PC-9 (cell line): ENCODE measurements at regions not wholly inside any gene's neighbourhood (a gene's known extent, or its start where the extent isn't known, plus 50 kb on each side); places are given as distances from the start of the nearest gene placed in this dataset.
A peak's percentile ranks its signal among the peaks of the same experiment; 100 is the strongest.

Experiments
- BruUV-seq: library from RNA; stranded (reverse); fragments of 400-500 nt; replicated peaks from 2 replicates; lab custom pipeline; 2021; lab: Mats Ljungman, UMichigan
- CTCF ChIA-PET: fragments of 300-600 bp; sonication (Branson Sonifier 250); formaldehyde crosslinking; loops from one replicate; lab custom pipeline; 2022; ENCODE audit warnings: antibody characterized with exemption; lab: Charles Lee
- POLR2A ChIA-PET: fragments of 300-600 bp; sonication (Branson Sonifier 250); formaldehyde crosslinking; loops from one replicate; lab custom pipeline; 2022; ENCODE audit warnings: antibody characterized with exemption; ENCODE audit not compliant: unreplicated experiment; lab: Charles Lee
- DNase-seq, 2 experiments: peaks; one replicate each; pipeline versions ENCODE4 v3.0.0 to v3.0.0-alpha.2; 2015 to 2022; ENCODE audit warnings: mixed read lengths in 1 of 2
- H2AFZ ChIP-seq: fragments of 200-600 bp; sonication (generic); 2 replicates; pipeline ENCODE4 v1.8.1; 2017; ENCODE audit warnings: antibody characterized with exemption
- H3F3A ChIP-seq: fragments of 200-600 bp; sonication (generic); 2 replicates; pipeline ENCODE4 v1.8.1; 2017; ENCODE audit warnings: antibody characterized with exemption, mild to moderate bottlenecking, low read depth; ENCODE audit not compliant: insufficient read depth
- H3K27ac ChIP-seq: fragments of 200-600 bp; sonication (generic); 2 replicates; pipeline ENCODE4 v1.6.1; 2016; ENCODE audit warnings: mixed run types
- H3K27me3 ChIP-seq: fragments of 200-600 bp; sonication (generic); 2 replicates; pipeline ENCODE4 v1.6.1; 2016; ENCODE audit warnings: low read depth, mixed run types; ENCODE audit not compliant: insufficient read depth
- H3K36me3 ChIP-seq: fragments of 200-600 bp; sonication (generic); 2 replicates; pipeline ENCODE4 v1.6.1; 2016; ENCODE audit warnings: low read depth, mixed run types
- H3K4me1 ChIP-seq: fragments of 200-600 bp; sonication (generic); replicated peaks from 2 replicates; pipeline ENCODE4 v1.6.1; 2016; ENCODE audit warnings: mixed run types; ENCODE audit not compliant: insufficient read depth
- H3K4me2 ChIP-seq: fragments of 200-600 bp; sonication (generic); 2 replicates; pipeline ENCODE4 v1.6.1; 2017; ENCODE audit warnings: mixed run types
- H3K4me3 ChIP-seq: fragments of 200-600 bp; sonication (generic); 2 replicates; pipeline ENCODE4 v1.6.1; 2016; ENCODE audit warnings: mixed run types
- H3K79me2 ChIP-seq: fragments of 200-600 bp; sonication (generic); 2 replicates; pipeline ENCODE4 v1.6.1; 2017; ENCODE audit warnings: low read depth, mixed run types
- H3K9me2 ChIP-seq: fragments of 200-600 bp; sonication (generic); 2 replicates; pipeline ENCODE4 v1.8.1; 2017; ENCODE audit warnings: mild to moderate bottlenecking; ENCODE audit not compliant: insufficient read depth
- H3K9me3 ChIP-seq: fragments of 200-600 bp; sonication (generic); 2 replicates; pipeline ENCODE4 v1.8.1; 2016; ENCODE audit warnings: low read depth; ENCODE audit not compliant: insufficient read depth
- H4K20me1 ChIP-seq: fragments of 200-600 bp; sonication (generic); 2 replicates; pipeline ENCODE4 v1.8.1; 2017; ENCODE audit not compliant: insufficient read depth
- CTCF ChIP-seq: fragments of 200-600 bp; sonication (generic); conservative IDR thresholded peaks from 2 replicates; pipeline ENCODE4 v1.6.1; 2017; ENCODE audit warnings: mixed run types, antibody characterized with exemption, mild to moderate bottlenecking, moderate library complexity
- EZH2 ChIP-seq: fragments of 200-600 bp; sonication (generic); IDR thresholded peaks from 2 replicates; pipeline ENCODE4 v1.8.0; 2017; ENCODE audit warnings: antibody characterized with exemption, low read depth
- intact Hi-C: fragments of 100-400 bp; cut with micrococcal nuclease; formaldehyde crosslinking; loops from one replicate; pipeline ENCODE4 v1.10.0; 2022; ENCODE audit not compliant: unreplicated experiment

GRCh38 chr20:41770427-41770826, 152.2 kb upstream of the CHD6 start:
- peaks cover 52% of the 10 kb centered on the region for H3K27me3 ChIP-seq
- H3K36me3 ChIP-seq, result no peaks in the 10 kb centered on the region
- no peaks in the 10 kb centered on the region for H3K9me2 ChIP-seq
- no TSS peak for BruUV-seq
- no peak for DNase-seq
- H3K9me3 ChIP-seq, result no peaks in the 10 kb centered on the region
- ChIA-PET CTCF (no interaction called here), POLR2A (no interaction called here)
- no peak for TF ChIP-seq EZH2
- TF ChIP-seq CTCF, result no peak
- intact Hi-C loops, result no loop called here
- H3K4me2 ChIP-seq, result no peak overlapping the region
- H3F3A ChIP-seq, result no peaks in the 10 kb centered on the region
- H3K4me3 ChIP-seq, result no peak overlapping the region
- H3K4me1 ChIP-seq, result no peaks in the 10 kb centered on the region
- H3K79me2 ChIP-seq, result no peaks in the 10 kb centered on the region
- no peaks in the 10 kb centered on the region for H4K20me1 ChIP-seq
- H2AFZ ChIP-seq, result no peak overlapping the region
- H3K27ac ChIP-seq, result no peak overlapping the region

GRCh38 chr20:41769592-41770018, 151.4 kb upstream of the CHD6 start:
- DNase-seq, result peak in 1 of 2 experiments; percentile 38
- Histone ChIP-seq H3K4me2 (no peak overlapping the region), H3K27me3 (peaks cover 44% of the 10 kb centered on the region), H3K4me3 (no peak overlapping the region), H3K9me2 (no peaks in the 10 kb centered on the region), H3K36me3 (no peaks in the 10 kb centered on the region), H3K79me2 (no peaks in the 10 kb centered on the region), H3K4me1 (no peaks in the 10 kb centered on the region), H2AFZ (no peak overlapping the region), H4K20me1 (0 out of 2 replicates have a peak, but pooled peaks cover 4% of the 10 kb centered on the region), H3K9me3 (no peaks in the 10 kb centered on the region), H3F3A (no peaks in the 10 kb centered on the region), H3K27ac (no peak overlapping the region)
- ChIA-PET CTCF (no interaction called here), POLR2A (no interaction called here)
- intact Hi-C loops, result no loop called here
- no peak for TF ChIP-seq EZH2
- no peak for TF ChIP-seq CTCF
- BruUV-seq, result no TSS peak

- CTCF ChIA-PET, result no interaction called here
- Histone ChIP-seq H2AFZ (no peak overlapping the region), H3K27ac (no peak overlapping the region), H3K4me3 (no peak overlapping the region), H3K4me1 (no peaks in the 10 kb centered on the region), H3F3A (no peaks in the 10 kb centered on the region), H3K36me3 (no peaks in the 10 kb centered on the region), H3K27me3 (peaks cover 25% of the 10 kb centered on the region; the same call in 1 of the 2 replicates), H3K4me2 (no peak overlapping the region), H4K20me1 (no peaks in the 10 kb centered on the region), H3K9me3 (no peaks in the 10 kb centered on the region; the same call in 1 of the 2 replicates), H3K79me2 (no peaks in the 10 kb centered on the region), H3K9me2 (no peaks in the 10 kb centered on the region)
- BruUV-seq, result no TSS peak
- DNase-seq, result no peak
- TF ChIP-seq CTCF (no peak), EZH2 (no peak)
- POLR2A ChIA-PET, result no interaction called here
- intact Hi-C loops, result no loop called here
Observed at GRCh38 chr20:41750137-41750536, 132.0 kb upstream of the CHD6 start.
